AG09319 (cell line): ENCODE measurements at regions not wholly inside any gene's neighbourhood (a gene's known extent, or its start where the extent isn't known, plus 50 kb on each side); places are given as distances from the start of the nearest gene placed in this dataset.

Experiments used
- DNase-seq: peaks from one replicate; pipeline ENCODE4 v3.0.0-alpha.2; 2010; ENCODE audit warnings: low read depth; ENCODE audit errors: extremely low read depth
- TF ChIP-seq, protein P1 (sequence below): IDR thresholded peaks from 2 replicates; pipeline ENCODE4 v1.5.1; 2011; ENCODE audit warnings: low read depth, mild to moderate bottlenecking, inconsistent platforms, low read length, moderate library complexity

DNA sequence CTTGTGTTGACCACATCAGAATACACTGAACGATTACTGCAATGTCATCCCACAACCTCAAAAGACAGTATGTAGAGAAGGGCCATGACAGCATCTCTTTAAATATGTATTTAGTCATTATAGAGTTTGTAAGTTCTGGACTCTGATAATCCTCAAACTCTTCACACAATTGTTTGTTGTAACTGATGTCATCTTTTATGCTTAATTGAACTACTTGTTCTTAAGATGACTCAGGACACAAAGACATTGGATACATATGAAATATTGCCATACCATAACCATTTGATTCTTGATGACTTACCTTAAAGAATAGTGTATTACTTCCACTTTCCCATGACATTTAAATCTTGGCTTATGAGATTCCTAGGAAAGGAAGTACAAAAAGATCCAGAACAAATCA, 347.6 kb downstream of the KLF5 start:
- TF ChIP-seq, protein P1, sequence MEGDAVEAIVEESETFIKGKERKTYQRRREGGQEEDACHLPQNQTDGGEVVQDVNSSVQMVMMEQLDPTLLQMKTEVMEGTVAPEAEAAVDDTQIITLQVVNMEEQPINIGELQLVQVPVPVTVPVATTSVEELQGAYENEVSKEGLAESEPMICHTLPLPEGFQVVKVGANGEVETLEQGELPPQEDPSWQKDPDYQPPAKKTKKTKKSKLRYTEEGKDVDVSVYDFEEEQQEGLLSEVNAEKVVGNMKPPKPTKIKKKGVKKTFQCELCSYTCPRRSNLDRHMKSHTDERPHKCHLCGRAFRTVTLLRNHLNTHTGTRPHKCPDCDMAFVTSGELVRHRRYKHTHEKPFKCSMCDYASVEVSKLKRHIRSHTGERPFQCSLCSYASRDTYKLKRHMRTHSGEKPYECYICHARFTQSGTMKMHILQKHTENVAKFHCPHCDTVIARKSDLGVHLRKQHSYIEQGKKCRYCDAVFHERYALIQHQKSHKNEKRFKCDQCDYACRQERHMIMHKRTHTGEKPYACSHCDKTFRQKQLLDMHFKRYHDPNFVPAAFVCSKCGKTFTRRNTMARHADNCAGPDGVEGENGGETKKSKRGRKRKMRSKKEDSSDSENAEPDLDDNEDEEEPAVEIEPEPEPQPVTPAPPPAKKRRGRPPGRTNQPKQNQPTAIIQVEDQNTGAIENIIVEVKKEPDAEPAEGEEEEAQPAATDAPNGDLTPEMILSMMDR, result no peak
- DNase-seq, result no peak

- DNase-seq, result no peak
- TF ChIP-seq, protein P1, result no peak
Measured at GRCh38 chr13:73404581-73404980, 345.8 kb downstream of the KLF5 start.

DNA sequence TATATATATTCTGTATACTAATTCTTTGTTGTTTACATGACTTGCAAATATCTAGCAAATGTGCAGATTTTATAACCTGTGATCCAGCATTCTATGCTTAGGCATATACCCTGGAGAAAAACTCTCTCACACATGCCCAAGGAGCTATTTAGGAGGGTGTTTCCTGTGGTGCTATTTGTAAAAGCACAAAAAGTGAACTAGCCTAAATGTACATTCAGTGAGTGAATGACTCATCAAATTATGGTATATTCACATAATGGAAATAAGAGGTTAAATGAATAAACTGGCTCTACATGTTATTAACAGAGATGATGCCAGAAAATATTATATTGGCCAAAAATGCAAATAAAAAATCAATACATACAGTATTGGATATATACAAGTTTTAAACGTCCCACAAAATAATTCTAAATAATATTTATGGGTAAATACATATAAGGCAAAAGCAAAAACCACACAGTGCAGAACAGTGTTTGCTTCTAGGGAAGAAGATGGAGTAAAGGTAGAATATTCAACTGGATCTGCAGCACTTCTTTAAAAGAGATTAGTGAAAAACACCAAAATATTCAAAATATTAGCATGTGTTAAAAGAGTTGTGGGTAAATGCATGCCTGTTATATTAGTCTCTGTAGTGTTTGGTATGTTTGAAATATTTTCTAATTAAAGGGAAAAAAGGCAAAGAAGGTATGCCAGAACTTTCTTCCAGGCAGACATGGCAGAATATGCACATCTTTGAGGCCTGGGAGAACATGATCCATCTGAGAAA, 344.7 kb downstream of the KLF5 start:
- no peak for DNase-seq
- TF ChIP-seq, protein P1, result no peak

DNA sequence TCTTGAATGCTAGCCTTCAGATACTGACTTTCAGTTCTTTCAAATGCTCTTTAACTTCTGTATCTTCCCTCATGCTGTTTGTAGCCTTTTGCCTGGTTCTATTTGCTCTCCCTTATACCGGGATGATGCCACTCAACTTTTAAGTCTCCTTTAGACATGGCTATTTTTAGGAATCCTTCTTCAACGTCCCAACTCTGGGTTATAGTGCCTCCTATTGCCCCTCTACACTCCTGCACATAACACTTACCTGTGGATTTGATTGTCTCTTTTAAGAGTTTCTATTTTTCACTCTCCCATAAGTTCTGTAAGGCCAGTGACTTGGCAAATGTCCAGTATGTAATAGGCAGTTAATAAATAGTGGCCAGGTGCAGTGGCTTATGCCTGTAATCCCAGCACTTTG, 343.0 kb downstream of the KLF5 start:
- TF ChIP-seq, protein P1, result no peak; the same call in 1 of the 2 replicates
- DNase-seq, result no peak

- no peak for DNase-seq
- TF ChIP-seq, protein P1, result no peak
Measured at GRCh38 chr13:73399347-73400216, 340.8 kb downstream of the KLF5 start.

- TF ChIP-seq, protein P1, result no peak
Measured at GRCh38 chr13:73397496-73398305, 338.9 kb downstream of the KLF5 start.

GRCh38 chr13:73394066-73394465, 335.3 kb downstream of the KLF5 start:
- TF ChIP-seq, protein P1, result no peak
- no peak for DNase-seq

More at GRCh38 chr13:73397496-73398305, 338.9 kb downstream of the KLF5 start:
- DNase-seq, result no peak
